ENCODE measurements at regions not wholly inside any gene's neighbourhood (a gene's known extent, or its start where the extent isn't known, plus 50 kb on each side); places are given as distances from the start of the nearest gene placed in this dataset.
A peak's percentile ranks its signal among the peaks of the same experiment; 100 is the strongest.

DNA sequence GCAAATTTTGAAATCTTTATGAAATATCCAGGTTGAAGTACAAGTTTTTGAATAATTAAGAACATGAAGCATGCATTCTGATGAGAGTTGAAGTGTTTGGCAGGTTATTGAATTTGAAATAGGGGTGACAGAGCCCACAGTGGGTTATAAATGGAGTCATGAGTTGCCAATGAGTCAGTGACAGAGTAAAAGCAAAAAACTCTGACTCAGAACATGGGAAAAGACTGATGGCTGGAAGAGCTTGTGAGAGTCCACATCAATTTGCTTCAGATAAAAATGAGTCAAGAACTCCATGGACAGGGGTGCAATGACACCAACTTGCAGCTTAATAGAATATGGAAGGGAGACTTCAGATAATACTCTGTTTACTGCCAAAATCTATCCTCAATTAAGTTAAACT, 105.3 kb downstream of the SLC6A15 start:
- in situ Hi-C loops (cut with HindIII; ENCODE audit: low pct_ligation_motif_present, low pct_unique_long_range_greater_than_20kb, low sequenced_read_pairs): no loop called here
- peak; percentile 32 for DNase-seq

DNA sequence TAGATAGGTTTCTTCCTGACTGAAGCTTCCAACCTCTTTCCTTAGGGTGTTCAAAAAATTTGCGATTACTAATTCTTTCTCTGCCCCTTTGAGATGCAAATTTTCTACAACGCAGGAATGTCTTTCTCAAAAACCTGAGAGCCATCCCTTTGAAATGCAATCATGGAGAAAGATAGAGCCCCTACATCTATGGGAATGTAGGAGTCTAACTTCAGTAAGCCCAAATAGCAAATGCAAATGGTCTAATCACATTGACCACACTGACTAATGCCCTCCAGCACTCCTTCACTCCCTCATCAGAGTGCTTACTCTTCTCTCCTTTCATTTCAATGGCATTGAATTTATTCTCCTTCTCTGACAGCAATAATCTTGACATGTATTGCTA, 107.1 kb downstream of the SLC6A15 start:
- DNase-seq: no peak
- in situ Hi-C loops (cut with HindIII; ENCODE audit: low pct_ligation_motif_present, low pct_unique_long_range_greater_than_20kb, low sequenced_read_pairs): no loop called here

DNA sequence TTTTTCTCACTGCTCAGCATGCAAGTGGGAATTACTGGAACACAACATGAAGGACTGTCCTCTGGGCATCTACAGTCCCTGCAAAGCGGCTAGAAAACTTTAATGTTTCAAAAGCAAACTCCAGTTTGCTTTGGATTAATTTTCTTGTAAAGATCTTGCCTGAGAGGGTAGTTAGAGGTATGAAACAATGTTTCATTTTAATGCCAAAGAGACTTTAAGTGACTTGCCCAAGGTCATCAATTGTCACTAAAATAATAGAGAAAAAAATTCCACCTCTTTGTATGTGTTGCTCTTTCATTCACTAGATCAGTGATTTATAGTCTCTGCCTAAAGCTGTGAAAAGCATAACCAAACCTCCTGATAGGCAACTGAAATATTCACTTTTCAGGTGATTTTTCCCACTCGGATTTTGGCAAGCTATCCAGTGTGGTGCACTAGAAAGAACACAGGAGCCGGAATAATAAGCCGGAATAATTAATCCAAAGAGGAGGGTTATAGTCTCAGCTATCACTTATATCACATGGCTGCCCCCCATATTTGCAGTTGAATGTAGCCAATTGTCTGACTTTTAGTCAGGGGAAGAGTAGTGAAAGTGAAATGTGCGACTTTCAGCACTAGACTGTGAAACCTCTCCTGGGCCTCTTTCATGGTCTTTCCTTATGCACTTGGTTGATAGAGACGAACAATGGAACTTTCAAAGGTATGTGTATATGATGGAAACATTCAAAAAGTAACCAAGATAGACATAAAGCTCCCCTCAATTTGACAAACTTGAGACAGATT, 107.7 kb downstream of the SLC6A15 start:
- in situ Hi-C loops (cut with HindIII; ENCODE audit: low pct_ligation_motif_present, low pct_unique_long_range_greater_than_20kb, low sequenced_read_pairs): no loop called here
- DNase-seq: no peak

DNA sequence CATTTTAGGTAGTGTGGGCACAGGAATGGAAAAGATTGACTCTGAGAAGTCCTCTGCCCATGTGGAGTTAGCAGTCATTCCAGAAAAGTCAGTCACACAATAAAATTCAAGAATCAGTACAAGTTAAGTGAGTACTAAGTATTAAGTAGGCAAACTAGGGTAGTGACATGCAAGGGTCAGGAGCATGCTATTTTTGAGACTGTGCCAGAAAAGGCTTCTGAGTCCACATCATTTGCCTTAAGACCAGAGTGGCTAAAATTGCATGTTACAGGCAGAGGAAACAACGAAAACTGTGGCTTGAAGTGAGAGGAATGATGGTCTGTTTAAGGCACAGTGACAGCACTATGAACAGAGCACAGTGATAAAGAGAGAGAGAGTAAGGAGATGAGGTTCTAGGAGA, 108.9 kb downstream of the SLC6A15 start:
- in situ Hi-C loops (cut with HindIII; ENCODE audit: low pct_ligation_motif_present, low pct_unique_long_range_greater_than_20kb, low sequenced_read_pairs): no loop called here
- no peak for DNase-seq

DNA sequence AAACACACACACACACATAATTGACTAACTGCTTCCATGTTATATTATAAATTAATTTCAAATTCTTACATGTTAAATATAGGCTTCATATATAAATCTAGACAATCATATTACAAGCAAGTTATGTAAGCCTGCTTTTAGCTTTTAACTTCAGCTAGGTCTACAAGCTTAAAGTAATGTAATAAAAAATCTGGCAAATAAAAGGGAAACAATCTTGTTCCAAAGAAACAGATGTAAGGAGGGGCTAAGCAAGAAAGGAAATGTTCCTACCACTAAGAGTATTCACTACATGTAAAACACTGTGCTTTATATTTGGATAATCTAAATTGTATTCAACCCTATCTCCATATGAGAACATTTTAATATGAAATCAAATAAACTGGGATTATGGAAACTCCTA, 110.4 kb downstream of the SLC6A15 start:
- no peak for DNase-seq
- in situ Hi-C loops (cut with HindIII; ENCODE audit: low pct_ligation_motif_present, low pct_unique_long_range_greater_than_20kb, low sequenced_read_pairs): no loop called here

DNA sequence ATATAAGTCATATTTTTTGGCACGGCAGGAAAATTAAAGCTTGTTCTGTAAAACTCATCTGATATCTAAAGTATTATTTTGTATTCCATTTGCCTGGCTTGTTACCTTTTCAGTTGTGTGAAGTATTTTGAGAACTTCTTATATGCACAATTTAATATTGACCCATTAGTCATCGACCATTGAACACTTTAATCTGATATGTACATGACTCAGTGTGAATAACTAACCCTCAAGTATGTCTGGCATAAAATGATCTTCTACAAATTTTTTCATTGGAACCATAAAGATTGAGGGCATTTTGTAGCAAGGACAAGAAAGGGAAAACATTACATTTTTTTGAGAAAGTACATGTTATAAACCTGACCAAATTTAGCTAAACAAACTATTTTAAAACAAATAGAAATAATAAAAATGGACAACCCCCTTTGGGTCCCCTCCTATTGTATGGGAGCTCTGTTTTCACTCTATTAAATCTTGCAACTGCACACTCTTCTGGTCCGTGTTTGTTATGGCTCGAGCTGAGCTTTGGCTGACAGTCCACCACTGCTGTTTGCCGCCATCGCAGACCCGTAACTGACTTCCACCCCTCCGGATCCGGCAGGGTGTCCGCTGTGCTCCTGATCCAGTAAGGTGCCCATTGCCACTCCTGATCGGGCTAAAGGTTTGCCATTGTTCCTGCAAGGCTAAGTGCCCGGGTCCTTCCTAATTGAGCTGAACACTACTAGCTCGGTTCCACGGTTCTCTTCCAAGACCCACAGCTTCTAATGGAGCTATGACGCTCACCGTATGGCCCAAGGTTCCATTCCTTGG, 118.8 kb downstream of the SLC6A15 start:
- in situ Hi-C loops (cut with HindIII; ENCODE audit: low pct_ligation_motif_present, low pct_unique_long_range_greater_than_20kb, low sequenced_read_pairs): no loop called here

DNA sequence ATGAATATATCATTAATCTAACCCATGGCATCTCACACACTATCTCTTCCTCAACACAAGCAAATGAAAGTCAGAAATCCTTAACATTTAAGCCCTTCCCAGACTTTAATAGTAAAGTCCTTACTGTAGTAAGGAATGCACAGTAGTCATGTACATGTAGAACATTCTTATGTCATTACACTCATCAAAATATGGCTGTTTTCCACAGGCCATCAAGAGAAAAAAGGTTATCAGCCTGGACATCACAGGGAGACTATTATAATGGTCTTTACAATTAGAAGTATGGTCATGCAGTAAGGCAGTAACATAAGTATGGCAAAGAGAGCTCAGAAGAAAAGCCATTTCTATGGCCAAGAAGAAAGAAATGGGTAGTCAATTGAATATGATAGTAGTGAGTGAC, 121.2 kb downstream of the SLC6A15 start:
- in situ Hi-C loops (cut with HindIII; ENCODE audit: low pct_ligation_motif_present, low pct_unique_long_range_greater_than_20kb, low sequenced_read_pairs): no loop called here
- DNase-seq: no peak

More for the DNA sequence above, 118.8 kb downstream of the SLC6A15 start:
- DNase-seq: peak; percentile 13

DNA sequence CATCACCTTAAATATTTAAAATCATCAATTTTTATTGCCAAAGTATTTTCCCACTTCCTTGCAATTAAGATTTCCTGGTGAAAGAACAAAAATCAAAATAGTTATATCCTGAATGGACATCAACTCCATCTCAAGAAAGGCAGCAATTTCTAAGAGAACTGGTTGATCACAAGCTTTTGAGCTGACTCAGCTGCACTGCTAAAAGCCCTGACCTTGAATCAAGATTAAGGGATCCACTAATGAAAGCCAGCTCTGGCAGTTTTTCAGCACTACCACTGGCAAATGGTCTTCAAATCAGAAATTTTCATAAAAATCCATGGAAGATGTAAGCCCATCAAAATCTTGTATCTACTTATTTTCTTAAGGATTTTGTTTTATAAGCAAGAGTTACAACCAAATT, 123.4 kb downstream of the SLC6A15 start:
- no peak for DNase-seq
- in situ Hi-C loops (cut with HindIII; ENCODE audit: low pct_ligation_motif_present, low pct_unique_long_range_greater_than_20kb, low sequenced_read_pairs): no loop called here

DNA sequence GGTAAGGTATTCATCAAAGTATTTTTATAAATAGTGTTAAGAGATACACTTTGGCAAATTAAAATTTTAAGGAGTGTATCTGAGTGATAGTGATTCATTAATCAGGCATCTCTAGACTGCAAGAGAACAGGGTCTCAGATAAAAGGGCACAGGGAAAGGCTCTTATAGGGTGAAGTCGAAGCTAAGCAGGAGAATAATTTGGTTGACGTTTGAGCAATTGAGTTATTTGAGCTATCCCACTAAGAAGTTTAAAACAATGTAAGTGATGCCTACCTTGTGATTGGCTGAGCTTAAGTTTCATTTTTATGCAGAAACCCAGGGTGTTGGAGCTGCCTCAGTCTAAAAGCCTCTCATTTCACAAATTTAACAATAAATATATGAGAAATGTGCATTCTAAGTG, 125.3 kb downstream of the SLC6A15 start:
- no peak for DNase-seq
- in situ Hi-C loops (cut with HindIII; ENCODE audit: low pct_ligation_motif_present, low pct_unique_long_range_greater_than_20kb, low sequenced_read_pairs): no loop called here

DNA sequence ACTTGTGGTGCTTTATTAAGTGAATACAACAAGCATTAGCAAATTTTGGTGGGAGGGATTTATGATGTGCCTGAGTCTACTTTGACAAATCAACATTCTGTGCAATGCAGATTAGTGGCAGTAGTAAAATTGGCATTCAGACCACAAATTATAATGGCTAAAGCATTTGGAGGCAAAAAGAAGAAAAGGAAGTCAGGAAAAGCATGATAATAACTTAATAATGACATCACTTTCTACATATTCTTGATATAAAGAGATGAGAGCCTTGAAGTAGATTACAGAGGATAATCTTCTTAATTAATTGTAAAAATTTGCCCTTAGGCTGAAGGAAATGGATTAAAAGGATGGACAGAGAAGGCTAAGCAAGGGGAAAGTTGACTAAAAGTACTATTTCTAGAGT, 126.0 kb downstream of the SLC6A15 start:
- no peak for DNase-seq
- in situ Hi-C loops (cut with HindIII; ENCODE audit: low pct_ligation_motif_present, low pct_unique_long_range_greater_than_20kb, low sequenced_read_pairs): no loop called here

DNA sequence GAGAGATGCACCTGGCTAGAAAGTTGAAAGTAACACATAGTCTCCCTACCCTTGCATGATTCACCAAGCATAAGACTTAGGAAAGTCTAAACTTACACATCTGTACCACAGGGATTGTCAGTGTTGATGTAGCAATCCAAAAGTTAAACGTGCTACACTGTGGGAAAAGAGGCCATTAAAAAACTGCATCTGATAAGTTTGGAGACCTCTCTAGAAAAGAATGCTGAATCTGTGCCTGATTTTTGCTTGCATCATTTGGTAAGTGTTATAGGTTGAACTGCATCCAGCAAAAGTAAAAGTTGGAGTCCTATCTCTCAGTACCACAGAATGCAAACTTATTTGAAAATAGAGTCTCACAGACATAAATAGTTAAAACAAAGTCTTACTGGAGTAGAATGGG, 126.6 kb downstream of the SLC6A15 start:
- in situ Hi-C loops (cut with HindIII; ENCODE audit: low pct_ligation_motif_present, low pct_unique_long_range_greater_than_20kb, low sequenced_read_pairs): no loop called here
- no peak for DNase-seq

DNA sequence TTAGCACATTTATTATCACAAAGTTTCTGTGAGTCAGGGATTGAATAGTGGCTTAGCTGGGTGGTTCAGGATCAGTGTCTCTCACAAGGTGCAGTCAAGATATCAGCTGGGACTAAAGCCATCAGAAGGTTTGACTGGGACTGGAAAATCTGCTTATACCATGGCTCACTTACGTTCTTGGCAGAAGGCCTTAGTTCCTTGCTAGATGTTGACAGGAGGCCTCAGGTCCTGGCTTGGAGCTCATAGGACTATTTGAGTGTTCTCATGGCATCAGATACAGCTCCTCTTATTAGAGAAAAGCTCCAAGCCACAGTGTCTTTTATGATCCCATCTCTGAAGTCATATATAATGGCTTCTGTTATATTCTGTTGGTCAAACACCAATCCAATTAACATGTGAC, 127.3 kb downstream of the SLC6A15 start:
- DNase-seq: no peak
- in situ Hi-C loops (cut with HindIII; ENCODE audit: low pct_ligation_motif_present, low pct_unique_long_range_greater_than_20kb, low sequenced_read_pairs): no loop called here

DNA sequence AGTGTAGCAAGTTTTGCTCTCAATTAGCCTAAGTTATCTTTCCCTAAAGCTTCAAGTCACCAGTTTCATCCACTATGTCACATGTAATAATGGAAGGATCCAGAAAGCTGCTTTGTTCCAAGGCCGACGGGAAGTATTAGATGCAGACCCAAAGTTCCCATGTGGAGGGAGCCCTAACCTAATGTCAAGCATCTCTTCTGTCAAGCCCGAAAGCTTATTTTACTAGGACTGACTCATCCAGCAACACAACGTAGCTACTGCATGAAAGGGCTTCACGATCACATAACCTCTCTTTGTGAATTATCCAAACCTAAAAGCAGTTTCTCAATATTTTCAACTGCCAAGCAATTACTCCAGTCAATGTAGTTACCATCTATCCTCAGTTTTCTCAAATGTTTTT, 133.4 kb downstream of the SLC6A15 start:
- no peak for DNase-seq
- in situ Hi-C loops (cut with HindIII; ENCODE audit: low pct_ligation_motif_present, low pct_unique_long_range_greater_than_20kb, low sequenced_read_pairs): no loop called here

DNA sequence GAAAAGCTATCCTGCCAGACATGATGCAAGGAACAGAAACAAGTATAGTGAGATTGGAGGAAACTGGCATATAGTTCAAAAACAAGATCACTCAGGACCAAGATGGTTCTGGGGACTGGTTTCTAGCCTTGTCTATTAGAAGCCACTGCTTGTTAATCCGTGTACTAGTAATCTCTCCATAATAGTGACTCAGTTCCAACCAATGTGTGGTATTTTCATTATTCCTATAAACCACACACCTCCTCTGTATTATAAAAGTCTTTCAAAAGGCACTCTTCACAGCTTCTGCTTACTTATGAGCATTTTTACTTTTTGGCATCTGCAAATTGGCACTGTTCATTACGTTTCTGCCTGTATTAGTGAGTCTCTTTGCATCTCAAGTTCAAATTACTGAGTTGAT, 140.3 kb downstream of the SLC6A15 start:
- in situ Hi-C loops (cut with HindIII; ENCODE audit: low pct_ligation_motif_present, low pct_unique_long_range_greater_than_20kb, low sequenced_read_pairs): no loop called here

DNA sequence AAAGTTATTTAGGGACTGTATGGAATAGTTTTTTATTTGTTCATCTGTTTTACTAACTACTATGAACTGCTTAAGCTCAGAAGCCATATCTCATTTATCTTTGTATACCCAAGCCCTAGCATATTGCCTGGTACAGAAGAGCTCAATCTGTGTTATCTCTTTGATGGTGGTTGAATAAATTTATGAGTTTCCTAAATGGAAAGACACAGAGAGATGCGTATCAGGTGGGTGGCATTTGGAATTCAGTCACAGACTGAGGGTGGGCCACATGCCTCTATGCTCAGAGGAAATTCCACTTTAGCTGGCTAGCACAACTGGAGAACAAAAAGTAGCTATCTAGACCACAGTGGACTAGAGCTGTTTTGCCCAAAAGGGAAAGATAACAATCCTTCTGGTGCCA, 145.5 kb downstream of the SLC6A15 start:
- no peak for DNase-seq
- in situ Hi-C loops (cut with HindIII; ENCODE audit: low pct_ligation_motif_present, low pct_unique_long_range_greater_than_20kb, low sequenced_read_pairs): no loop called here

More for the DNA sequence above, 140.3 kb downstream of the SLC6A15 start:
- peak; percentile 35 for DNase-seq

DNA sequence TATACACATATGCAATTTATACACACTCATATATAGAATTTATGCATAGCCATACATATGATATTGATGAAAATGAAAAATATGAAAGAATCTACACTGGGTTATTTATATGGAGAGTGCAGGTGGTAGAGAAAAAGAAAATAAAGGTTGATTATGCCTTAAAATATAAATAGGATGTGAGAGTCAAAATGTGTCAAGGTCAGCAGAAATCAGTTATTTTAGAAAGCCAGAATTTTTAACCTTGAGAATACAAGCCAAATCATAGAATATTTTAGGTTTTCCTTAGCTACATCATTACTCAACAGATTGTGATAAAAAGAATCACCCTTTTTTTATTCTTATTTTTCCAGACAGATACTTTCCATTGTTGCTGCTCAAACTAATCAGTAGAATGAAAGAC, 146.2 kb downstream of the SLC6A15 start:
- DNase-seq: no peak
- in situ Hi-C loops (cut with HindIII; ENCODE audit: low pct_ligation_motif_present, low pct_unique_long_range_greater_than_20kb, low sequenced_read_pairs): no loop called here

DNA sequence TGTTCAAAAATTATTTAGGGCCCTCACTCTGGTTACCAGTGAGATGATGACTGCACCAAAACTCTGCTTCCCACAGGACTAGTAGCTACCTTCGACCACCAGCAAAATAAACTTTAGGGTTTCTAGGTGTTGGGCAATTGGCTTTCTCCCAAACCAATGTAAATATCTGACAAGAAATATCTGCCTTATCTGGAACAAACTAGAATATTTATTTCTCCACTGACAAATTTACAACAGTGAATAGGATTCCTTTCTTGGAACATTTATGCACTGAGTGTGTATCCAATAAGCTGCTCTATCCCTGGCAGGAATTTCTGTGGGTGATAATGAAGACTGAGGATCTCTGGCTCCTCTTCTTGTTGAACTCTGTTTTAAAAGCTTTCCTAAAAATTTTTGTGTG, 148.6 kb downstream of the SLC6A15 start:
- in situ Hi-C loops (cut with HindIII; ENCODE audit: low pct_ligation_motif_present, low pct_unique_long_range_greater_than_20kb, low sequenced_read_pairs): no loop called here
- DNase-seq: no peak

DNA sequence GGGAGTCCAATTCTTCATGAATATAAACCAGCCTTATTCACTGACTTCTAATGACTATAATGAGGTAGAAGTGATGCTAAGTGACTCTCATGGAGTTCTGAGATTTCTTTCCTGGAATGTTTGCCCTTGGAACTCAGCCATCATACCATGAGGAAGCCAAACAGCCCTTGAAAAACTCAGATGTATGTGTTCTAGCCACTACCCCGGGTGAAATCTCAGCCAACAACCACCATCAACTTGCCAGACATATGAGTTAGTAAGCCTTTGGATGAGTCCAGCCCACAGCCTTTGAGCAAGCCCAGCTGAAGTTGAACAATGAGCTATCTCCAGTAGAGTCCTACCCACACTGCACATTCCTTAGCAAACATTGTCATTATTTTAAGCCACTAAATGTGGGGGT, 149.5 kb downstream of the SLC6A15 start:
- in situ Hi-C loops (cut with HindIII; ENCODE audit: low pct_ligation_motif_present, low pct_unique_long_range_greater_than_20kb, low sequenced_read_pairs): no loop called here
- DNase-seq: no peak

DNA sequence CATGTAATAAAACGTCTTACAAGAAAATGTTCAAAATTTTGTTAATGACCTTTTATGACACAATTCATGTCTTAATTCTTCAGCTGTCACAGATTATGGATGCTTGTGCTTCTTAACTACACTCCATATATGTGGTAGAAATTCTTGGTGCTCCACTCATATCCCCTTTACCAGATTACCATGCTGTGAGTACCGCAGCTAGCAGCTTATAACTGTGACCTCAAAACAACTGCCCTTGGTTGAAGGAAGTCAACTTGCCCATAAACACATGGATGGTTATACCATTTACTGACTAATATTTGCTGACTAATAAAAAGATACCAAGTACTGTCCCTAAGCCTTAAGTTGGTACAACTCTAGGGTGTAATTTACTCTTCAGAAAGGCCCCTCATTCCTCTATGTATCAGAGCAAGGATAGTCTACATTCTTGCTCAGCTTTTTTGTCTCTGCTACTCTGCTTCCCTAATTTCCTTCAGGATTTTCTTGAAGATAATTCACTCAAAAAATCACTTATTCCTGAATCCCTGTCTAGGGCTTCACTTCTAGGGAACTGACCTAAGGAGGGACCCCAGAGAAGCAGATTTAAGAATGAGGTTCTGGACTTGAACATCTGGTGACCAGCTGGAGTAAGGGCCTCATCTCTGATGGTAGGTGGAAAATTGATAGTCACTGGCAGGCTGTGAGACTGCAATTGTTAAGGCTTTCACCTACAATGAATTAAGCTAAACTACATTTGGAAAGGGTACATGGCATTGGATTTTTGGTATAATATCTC, 152.3 kb downstream of the SLC6A15 start:
- DNase-seq: no peak
- in situ Hi-C loops (cut with HindIII; ENCODE audit: low pct_ligation_motif_present, low pct_unique_long_range_greater_than_20kb, low sequenced_read_pairs): no loop called here
